ENCODE measurements at regions not wholly inside any gene's neighbourhood (a gene's known extent, or its start where the extent isn't known, plus 50 kb on each side); places are given as distances from the start of the nearest gene placed in this dataset.

DNA sequence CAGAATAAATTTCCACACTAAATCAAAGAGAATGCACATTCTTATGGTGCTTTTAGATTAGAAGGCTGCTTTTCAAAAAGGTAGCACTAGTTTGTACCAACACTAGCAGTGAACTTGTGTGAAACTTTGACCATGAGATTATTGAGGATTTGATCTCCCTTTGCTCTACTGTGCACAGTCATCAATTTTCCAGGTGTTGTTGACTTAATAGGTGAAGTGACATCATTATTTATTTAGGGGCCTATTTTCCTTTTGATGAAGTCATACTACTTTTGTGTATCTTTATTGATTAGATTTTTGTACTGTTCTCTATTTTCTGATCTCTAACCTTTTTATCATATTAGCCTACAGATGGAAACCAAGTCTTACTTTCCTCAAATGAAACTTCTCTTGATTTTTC lies 507.9 kb upstream of the LCORL start:
- no peak for TF ChIP-seq CTCF (IDR thresholded peaks at IDR 0.05)
- TF ChIP-seq POLR2AphosphoS5 (IDR thresholded peaks at IDR 0.05) = no peak
- TF ChIP-seq POLR2A (IDR thresholded peaks at IDR 0.05) = no peak
- TF ChIP-seq EP300 (IDR thresholded peaks at IDR 0.05) = no peak
